Kidney glomerular epithelial cell (primary cell): ENCODE measurements at regions not wholly inside any gene's neighbourhood (a gene's known extent, or its start where the extent isn't known, plus 50 kb on each side); places are given as distances from the start of the nearest gene placed in this dataset.
A peak's percentile ranks its signal among the peaks of the same experiment; 100 is the strongest.
"Not testable (repeated sequence)": the region's sequence is repeated elsewhere in the genome, so short reads cannot be mapped to it uniquely, and the experiment has no call there.

Experiments used
- DNase-seq: peaks from one replicate; lab custom pipeline; 2025; lab: John Stamatoyannopoulos, UW

DNA sequence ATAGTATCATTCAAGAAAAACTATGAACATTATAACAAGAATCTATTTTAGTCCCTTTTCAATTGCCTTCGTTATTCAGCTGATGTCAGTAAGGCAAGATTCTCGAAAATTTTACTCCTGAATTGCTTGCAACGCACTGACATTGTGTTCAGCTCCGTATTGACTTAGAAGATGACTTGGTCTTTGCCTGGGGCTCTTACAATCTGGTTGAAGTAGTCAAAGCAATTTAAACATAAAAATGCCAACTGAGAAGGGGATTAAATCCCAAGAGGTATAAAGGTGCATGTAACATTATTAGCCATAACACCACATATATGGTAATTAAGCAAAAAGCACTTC is 507.1 kb downstream of the CENPC start:
- DNase-seq: no peak

- no peak for DNase-seq
Observed at GRCh38 chr4:67037504-67038227, 507.6 kb downstream of the CENPC start.

DNA sequence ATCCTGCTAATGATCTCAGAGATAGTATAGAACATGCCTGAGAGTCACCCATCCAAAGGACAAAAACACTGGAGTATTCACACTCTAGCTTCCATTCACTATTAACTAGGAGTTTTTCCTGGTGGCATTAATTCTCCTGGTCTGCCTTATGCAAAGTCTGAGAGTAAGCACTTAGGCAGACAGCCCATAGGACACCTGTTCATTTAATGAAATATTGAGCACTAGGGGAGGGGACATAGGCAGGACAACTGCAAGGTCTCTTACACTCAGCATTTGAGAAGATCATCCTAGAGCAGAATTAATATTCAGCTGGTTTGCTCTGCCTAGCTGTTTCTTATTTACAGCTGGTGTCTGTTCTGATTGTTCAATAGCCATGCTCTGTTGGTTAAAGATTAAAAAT is 508.5 kb downstream of the CENPC start:
- no peak for DNase-seq

- no peak for DNase-seq
Observed at GRCh38 chr4:67035986-67036385, 509.3 kb downstream of the CENPC start.

DNA sequence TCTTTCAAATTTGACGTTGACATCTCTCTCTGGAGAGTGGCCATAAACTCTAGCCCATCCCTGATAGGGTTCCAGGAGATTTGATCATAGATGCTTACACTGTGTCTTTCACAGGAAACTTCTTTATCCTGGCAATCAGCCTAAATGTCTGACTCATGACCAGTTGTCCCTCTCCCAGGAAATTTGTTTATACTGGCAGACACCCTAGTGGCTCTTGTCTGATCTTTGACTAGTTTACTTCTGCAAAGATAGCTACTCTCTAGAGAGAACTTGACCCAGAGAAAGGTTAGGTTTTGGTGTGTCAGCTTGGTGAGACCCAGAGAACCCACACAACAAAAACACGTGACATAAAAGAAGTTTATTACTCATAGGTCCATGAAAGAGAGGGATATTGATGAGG is 509.8 kb downstream of the CENPC start:
- peak; percentile 18 for DNase-seq

- DNase-seq: no peak
Observed at GRCh38 chr4:67030636-67031035, 514.7 kb downstream of the CENPC start.

GRCh38 chr4:67020438-67020797 is 524.9 kb downstream of the CENPC start:
- no peak for DNase-seq

DNA sequence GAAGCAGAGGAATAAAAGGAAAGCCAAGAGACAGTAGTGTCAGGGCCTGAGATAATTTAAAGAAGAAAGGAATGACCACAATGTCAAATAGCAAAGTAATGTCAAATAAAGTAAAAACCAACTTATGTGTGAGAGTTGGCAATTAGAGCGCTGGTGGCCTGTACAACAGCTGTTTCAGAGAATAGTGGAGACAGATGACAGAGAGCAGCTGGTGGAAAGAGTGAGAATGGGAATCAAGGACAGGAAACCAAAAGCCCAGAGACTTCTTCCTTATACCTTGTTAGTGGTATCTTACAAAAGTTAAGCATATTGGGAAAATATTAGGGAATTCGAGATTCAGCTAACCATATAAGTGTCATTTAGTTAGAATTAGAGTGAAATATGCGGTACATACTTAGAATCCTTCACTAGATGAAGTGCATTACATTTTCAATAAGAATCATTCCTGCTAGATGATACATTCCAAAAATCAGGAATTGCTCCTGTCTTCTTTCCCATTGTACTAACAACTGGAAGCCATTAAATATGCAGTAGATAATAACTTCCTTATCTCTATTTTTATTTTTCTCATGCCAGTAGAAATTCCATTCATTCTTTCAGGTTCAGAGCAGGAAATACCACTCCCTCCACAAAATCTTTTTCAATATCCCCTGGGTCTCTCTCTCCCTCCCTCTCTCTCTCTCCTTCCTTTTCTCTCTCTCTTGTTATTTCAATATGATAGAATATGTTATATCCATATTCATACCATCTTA is 525.4 kb downstream of the CENPC start:
- DNase-seq: no peak

DNA sequence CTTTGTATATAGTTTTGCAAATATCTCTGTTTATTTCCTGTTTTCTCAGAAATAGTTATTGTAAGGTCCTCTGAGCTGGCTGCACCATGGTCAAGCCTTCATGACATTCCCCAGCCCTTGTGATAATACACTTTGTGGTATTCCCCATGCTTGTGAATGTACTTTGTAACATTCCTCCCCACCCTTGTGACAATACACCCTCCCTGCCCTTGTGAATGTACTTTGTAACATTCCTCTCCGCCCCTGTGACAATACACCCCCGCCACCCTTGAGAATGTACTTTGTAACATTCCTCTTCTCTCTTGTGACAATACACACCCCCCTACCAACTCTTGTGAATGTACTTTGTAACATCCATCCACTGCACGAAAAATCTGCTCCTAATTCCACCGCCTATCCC is 530.7 kb downstream of the CENPC start:
- no peak for DNase-seq

- DNase-seq: no peak
Observed at GRCh38 chr4:67006791-67007190, 538.5 kb downstream of the CENPC start.

- DNase-seq: no peak
Observed at GRCh38 chr4:66991521-66991920, 553.8 kb downstream of the CENPC start.

DNA sequence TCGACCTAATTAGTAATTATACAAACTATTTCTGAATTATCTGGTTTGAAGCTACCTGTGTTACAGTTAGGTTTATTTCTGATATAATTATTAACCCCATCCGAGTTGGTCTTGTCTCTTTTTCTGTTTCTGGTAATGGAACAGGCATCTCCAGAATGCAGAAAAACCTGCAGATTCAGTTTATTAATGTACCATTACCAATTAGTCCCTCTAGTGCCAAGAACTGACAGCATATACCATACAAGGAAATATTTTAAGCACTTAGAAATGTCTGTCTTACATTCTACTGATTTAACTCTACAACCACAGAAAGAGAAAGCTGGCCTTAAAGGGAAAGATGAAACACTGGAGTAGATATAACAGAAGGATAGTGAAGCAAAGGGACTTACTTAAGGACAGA is 570.6 kb downstream of the CENPC start:
- DNase-seq: no peak

DNA sequence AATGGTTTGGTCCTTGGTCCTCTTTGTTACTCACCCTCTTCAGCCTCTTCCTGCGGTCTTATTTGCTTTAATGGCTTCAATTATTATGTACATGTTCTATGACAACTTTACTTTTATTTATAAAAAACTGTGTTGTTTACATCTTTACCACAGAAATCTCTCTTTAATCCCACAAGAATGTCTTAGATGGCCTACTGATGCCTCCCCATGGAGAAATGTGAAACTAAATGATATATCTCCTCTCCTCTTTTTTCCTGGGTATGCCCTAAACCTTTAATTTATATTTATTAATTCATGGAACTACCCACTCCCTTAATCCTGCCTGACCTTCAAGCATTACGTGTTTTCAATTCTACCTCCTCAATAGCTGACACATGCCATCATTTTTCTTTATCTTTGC is 573.2 kb downstream of the CENPC start:
- DNase-seq: no peak

GRCh38 chr4:66964467-66964866 is 580.8 kb downstream of the CENPC start:
- DNase-seq: no peak

DNA sequence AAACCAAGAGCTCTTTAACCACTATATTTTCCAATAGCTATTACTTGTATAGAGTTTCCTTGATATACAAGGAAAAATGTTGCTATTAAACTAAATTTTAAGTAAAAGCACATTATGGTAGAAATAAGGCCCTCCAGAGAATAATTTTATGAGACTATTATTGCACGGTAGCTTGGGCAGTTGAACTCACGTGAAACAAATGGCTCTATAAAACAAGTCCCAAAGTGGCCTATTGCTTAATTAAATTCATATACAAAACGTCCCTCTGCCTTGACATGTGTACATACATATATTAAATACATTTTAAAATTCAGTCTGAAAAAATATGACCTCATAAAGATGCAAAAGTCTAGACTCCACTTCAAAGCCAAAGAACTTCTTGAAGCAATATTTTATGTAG is 582.2 kb downstream of the CENPC start:
- no peak for DNase-seq

DNA sequence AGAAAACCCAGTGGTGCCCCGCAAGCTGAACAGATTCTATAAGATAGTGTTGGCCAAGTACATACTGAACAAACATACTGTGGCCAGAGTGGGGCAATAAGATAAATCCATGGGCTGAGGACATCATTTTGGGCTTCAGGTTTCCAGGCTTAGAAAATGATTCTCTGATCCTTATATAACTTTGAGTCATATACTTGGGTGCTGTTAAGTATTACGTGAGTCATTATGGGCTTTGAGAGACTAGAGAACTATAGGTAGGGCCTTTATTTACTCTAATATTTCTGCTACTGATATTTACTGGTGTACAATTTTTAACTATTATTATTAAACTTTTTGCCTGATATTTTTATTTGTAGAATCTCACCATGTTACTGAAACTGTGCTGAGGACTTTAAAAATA is 586.1 kb downstream of the CENPC start:
- DNase-seq: no peak

DNA sequence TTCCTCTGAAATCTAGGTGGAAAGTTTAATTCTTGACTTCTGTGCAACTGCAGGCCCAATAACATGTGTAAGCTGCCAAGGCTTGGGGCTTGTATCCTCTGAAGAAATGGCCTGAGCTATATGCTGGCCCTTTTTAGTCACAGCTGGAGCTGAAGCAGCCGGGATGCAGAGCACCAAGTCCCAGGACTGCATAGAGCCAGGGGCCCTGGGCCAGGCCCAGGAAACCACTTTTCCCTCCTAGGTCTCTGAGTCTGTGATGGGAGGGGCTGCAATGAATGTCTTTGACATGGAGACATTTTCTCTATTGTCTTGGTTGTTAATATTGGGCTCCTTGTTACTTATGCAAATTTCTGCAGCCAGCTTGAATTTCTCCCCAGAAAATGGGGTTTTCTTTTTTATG is 588.5 kb downstream of the CENPC start:
- DNase-seq: no peak

DNA sequence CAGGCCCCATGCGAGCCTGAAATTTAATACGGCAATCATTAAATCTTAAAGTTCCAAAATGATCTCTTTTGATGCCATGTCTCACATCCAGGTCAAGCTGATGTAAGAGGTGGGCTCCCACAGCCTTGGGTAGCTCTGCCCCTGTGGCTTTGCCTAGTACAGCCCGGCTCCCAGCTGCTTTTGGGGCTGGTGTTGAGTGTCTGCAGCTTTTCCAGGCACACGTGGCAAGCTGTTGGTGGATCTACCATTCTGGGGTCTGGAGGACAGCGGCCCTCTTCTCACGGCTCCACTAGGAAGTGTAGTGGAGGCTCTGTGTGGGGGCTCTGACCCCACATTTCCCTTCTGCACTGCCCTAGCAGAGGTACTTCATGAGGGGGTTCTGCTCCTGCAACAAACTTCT is 588.9 kb downstream of the CENPC start:
- no peak for DNase-seq

DNA sequence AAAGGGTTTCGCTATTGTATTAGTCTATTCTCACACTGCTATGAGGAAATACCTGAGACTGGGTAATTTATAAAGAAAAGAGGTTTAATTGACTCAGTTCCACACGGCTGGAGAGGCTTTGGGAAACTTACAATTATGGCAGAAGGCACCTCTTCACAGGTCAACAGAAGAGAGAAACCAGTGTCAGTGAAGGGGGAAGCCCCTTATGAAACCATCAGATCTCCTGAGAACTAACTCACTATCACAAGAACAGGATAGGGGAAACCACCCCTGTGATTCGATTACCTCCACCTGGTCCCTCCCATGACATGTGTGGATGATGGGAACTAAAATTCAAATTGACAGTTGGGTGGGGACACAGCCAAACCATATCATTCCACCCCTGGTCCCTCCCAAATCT is 589.5 kb downstream of the CENPC start:
- no peak for DNase-seq

- no peak for DNase-seq
Observed at GRCh38 chr4:66949419-66949818, 595.9 kb downstream of the CENPC start.

- no peak for DNase-seq
Observed at GRCh38 chr4:66946761-66947160, 598.5 kb downstream of the CENPC start.

DNA sequence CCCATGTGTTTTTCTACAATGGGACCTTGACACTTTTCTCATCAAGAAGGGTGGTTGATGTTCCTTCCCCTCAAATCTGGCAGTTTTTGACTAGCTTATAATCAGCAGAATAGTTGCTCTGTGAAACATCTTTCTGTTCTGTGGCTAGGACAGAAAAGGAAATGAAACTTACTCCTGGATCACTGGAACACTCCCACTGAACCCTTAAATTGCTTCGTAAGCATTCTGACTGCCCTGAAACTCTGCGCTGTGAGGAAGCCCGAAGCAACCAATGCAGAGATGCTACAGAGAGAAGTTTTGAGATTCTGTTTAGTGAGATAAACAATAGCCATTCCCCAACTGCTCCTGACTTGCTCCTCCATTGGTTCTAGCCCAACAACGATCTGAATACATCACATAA is 602.2 kb downstream of the CENPC start:
- DNase-seq: no peak

DNA sequence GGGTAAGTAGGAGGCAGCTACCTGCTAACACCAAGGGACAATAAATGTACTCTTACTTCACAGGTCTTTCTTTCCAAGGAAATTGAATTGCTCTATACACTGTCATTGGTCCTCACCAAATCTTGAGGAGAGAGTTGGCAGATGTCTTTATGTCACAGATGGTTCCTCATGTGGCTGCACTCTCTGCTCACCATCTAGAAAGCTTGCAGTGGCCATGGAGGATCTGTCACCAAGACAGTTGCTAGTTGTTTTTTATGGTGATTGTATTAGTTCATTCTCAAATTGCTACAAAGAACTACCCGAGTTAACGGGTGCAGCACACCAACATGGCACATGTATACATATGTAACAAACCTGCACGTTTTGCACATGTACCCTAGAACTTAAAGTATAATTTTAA is 613.3 kb downstream of the CENPC start:
- DNase-seq: not testable (repeated sequence)

GRCh38 chr4:66930206-66930605 is 615.1 kb downstream of the CENPC start:
- DNase-seq: no peak
